ENCODE measurements at regions not wholly inside any gene's neighbourhood (a gene's known extent, or its start where the extent isn't known, plus 50 kb on each side); places are given as distances from the start of the nearest gene placed in this dataset.
"Not testable (repeated sequence)": the region's sequence is repeated elsewhere in the genome, so short reads cannot be mapped to it uniquely, and the experiment has no call there.

- peak; percentile 54 for DNase-seq (ENCODE audit: low read depth)
- TF ChIP-seq CTCF (IDR thresholded peaks at IDR 0.05; ENCODE audit: insufficient read depth, low read depth, low read length, missing control alignments) = peak; percentile 91
- H3K4me3 ChIP-seq (ENCODE audit: low read length) = no peak overlapping the region
Observed at GRCh38 chr14:44846232-44846824, 115.4 kb downstream of the KLHL28 start.

GRCh38 chr14:44835928-44836327 is 125.8 kb downstream of the KLHL28 start:
- DNase-seq (ENCODE audit: low read depth); H3K4me3 ChIP-seq (ENCODE audit: low read length): not testable (repeated sequence)

DNA sequence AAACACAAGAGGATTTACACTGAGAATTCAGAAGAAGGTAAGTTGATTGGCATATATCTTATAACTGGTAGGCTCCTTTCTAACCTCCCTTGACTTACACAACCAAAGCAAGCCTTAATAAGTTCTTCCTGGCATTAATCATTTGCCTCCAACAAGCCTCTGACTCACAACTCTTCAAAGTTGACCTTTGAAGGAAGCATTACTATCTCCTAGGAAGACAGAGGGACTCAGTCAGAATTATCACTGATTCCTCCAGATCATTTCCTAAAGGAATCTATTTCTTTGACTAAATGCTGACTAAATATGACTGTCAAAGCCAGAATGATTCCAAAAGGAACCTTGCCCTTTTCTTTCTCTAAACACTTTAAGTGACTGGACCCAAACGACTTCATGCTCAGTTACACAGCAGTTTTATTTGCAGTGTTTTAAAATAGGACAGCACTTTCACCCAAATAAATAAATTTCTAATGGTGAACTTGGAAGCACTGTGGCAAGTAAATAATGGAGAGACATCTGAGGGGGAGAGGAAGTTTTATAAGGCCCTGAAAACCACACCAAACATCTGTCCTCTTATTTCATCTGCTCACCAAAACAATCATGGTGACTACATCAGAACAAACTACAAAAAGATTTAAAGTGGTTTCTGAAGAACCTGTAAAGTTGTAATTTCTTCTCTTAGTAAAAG is 128.2 kb downstream of the KLHL28 start:
- H3K4me3 ChIP-seq (ENCODE audit: low read length) = no peak overlapping the region
- TF ChIP-seq CTCF (IDR thresholded peaks at IDR 0.05; ENCODE audit: insufficient read depth, low read depth, low read length, missing control alignments) = no peak
- DNase-seq (ENCODE audit: low read depth) = peak; percentile 58

DNA sequence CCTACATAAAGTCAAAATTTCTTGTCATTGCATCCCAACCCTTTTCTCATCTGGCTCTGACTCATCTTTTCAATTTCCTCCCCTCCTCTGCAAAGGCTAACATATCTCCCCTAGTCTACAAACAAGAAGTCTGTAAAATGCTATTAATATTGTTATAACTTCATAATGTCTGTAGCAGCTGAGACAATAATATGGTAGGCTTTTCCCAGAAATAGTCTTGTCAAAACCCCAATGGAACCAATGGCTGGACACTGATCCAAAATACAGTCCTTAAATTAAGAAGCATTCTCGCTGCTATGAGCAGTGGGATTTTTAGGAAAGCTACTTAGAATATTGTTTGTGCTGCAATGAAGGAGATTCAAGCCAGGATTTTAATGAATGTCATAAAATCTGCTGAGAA is 131.4 kb downstream of the KLHL28 start:
- no peak overlapping the region for H3K4me3 ChIP-seq (ENCODE audit: low read length)
- no peak for TF ChIP-seq CTCF (IDR thresholded peaks at IDR 0.05; ENCODE audit: insufficient read depth, low read depth, low read length, missing control alignments)
- DNase-seq (ENCODE audit: low read depth) = no peak

- TF ChIP-seq CTCF (IDR thresholded peaks at IDR 0.05; ENCODE audit: insufficient read depth, low read depth, low read length, missing control alignments) = no peak
- no peak for DNase-seq (ENCODE audit: low read depth)
- H3K4me3 ChIP-seq (ENCODE audit: low read length) = no peak overlapping the region
Observed at GRCh38 chr14:44829021-44829420, 132.7 kb downstream of the KLHL28 start.

GRCh38 chr14:44828023-44828422 is 133.7 kb downstream of the KLHL28 start:
- H3K4me3 ChIP-seq (ENCODE audit: low read length) = no peak overlapping the region
- TF ChIP-seq CTCF (IDR thresholded peaks at IDR 0.05; ENCODE audit: insufficient read depth, low read depth, low read length, missing control alignments) = no peak
- no peak for DNase-seq (ENCODE audit: low read depth)

GRCh38 chr14:44820230-44820964 is 141.3 kb downstream of the KLHL28 start:
- no peak overlapping the region for H3K4me3 ChIP-seq (ENCODE audit: low read length)

More at GRCh38 chr14:44820230-44820964, 141.3 kb downstream of the KLHL28 start:
- TF ChIP-seq CTCF (IDR thresholded peaks at IDR 0.05; ENCODE audit: insufficient read depth, low read depth, low read length, missing control alignments) = no peak
- DNase-seq (ENCODE audit: low read depth) = no peak

Measured in epithelial cell of esophagus (primary cell).